Endothelial cell of umbilical vein (primary cell): ENCODE measurements at regions not wholly inside any gene's neighbourhood (a gene's known extent, or its start where the extent isn't known, plus 50 kb on each side); places are given as distances from the start of the nearest gene placed in this dataset.

ENCODE experiments used
- EZH2 ChIP-seq: IDR thresholded peaks from 2 replicates; pipeline ENCODE4 v1.6.1; 2012; ENCODE audit warnings: borderline replicate concordance, low read depth, mild to moderate bottlenecking, moderate library complexity, low read length, inconsistent platforms; ENCODE audit not compliant: severe bottlenecking
- FOS ChIP-seq: IDR thresholded peaks from 2 replicates; pipeline ENCODE4 v1.6.1; 2011; ENCODE audit warnings: mild to moderate bottlenecking, low read length, moderate library complexity, borderline replicate concordance; ENCODE audit not compliant: insufficient read depth
- GATA2 ChIP-seq: IDR thresholded peaks from 2 replicates; pipeline ENCODE4 v1.7.0; 2011; ENCODE audit warnings: low read depth, mild to moderate bottlenecking, moderate library complexity, mixed read lengths, low read length; ENCODE audit not compliant: insufficient read length, insufficient read depth
- MYC ChIP-seq: IDR thresholded peaks from one replicate; pipeline ENCODE4 v1.6.1; 2011; ENCODE audit warnings: mild to moderate bottlenecking, low read depth, low read length
- POLR2AphosphoS5 ChIP-seq: IDR thresholded peaks from 2 replicates; pipeline ENCODE4 v1.6.1; 2012; ENCODE audit warnings: low read depth, mild to moderate bottlenecking, control low read depth, low read length, moderate library complexity; ENCODE audit not compliant: insufficient read depth
- TF ChIP-seq, protein P1 (sequence below), 2 donors: IDR thresholded peaks; 1 replicate in 1 of 2; 2 replicates in 1 of 2; pipeline ENCODE4 v1.5.1; 2011; ENCODE audit warnings: low read length in 2 of 2, mild to moderate bottlenecking in 2 of 2, moderate library complexity in 2 of 2, control low read depth in 1 of 2, inconsistent platforms in 1 of 2, low read depth in 1 of 2; ENCODE audit not compliant: insufficient read depth in 1 of 2; ENCODE audit errors: extremely low read depth in 1 of 2

DNA sequence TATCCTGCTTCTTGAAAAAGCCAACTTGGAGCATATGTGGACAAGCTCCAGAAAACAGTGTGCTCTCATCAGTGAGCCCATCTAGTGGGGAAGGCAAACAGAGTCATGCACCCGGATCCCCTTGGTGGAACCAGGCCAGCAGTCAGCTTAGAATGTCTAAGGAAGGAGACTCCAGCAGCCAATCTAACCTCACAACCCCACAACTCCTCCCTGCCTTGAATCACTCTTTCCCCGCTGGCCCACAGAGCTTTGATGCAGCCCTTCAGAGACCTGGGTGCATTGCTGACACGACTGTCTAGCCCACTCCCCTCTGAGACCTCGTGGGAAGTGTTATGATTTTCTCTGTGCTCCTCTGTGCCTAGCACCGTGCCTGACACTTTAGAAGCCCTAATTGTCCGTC is 623.7 kb downstream of the BNC2 start:
- TF ChIP-seq, protein P1, sequence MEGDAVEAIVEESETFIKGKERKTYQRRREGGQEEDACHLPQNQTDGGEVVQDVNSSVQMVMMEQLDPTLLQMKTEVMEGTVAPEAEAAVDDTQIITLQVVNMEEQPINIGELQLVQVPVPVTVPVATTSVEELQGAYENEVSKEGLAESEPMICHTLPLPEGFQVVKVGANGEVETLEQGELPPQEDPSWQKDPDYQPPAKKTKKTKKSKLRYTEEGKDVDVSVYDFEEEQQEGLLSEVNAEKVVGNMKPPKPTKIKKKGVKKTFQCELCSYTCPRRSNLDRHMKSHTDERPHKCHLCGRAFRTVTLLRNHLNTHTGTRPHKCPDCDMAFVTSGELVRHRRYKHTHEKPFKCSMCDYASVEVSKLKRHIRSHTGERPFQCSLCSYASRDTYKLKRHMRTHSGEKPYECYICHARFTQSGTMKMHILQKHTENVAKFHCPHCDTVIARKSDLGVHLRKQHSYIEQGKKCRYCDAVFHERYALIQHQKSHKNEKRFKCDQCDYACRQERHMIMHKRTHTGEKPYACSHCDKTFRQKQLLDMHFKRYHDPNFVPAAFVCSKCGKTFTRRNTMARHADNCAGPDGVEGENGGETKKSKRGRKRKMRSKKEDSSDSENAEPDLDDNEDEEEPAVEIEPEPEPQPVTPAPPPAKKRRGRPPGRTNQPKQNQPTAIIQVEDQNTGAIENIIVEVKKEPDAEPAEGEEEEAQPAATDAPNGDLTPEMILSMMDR (IDR thresholded peaks at IDR 0.05; ENCODE audit: extremely low read depth in 1 of 2, insufficient read depth in 1 of 2, low read depth in 1 of 2, low read length in 2 of 2), result no peak
- no peak for TF ChIP-seq POLR2AphosphoS5
- TF ChIP-seq GATA2, result no peak
- no peak for TF ChIP-seq EZH2
- no peak for TF ChIP-seq MYC
- TF ChIP-seq FOS, result no peak
